NCI-H345 (cell line): ENCODE measurements at regions not wholly inside any gene's neighbourhood (a gene's known extent, or its start where the extent isn't known, plus 50 kb on each side); places are given as distances from the start of the nearest gene placed in this dataset.
"Not testable (repeated sequence)": the region's sequence is repeated elsewhere in the genome, so short reads cannot be mapped to it uniquely, and the experiment has no call there.

Experiments
- DNase-seq: peaks from one replicate; lab custom pipeline; 2025; lab: John Stamatoyannopoulos, UW

DNA sequence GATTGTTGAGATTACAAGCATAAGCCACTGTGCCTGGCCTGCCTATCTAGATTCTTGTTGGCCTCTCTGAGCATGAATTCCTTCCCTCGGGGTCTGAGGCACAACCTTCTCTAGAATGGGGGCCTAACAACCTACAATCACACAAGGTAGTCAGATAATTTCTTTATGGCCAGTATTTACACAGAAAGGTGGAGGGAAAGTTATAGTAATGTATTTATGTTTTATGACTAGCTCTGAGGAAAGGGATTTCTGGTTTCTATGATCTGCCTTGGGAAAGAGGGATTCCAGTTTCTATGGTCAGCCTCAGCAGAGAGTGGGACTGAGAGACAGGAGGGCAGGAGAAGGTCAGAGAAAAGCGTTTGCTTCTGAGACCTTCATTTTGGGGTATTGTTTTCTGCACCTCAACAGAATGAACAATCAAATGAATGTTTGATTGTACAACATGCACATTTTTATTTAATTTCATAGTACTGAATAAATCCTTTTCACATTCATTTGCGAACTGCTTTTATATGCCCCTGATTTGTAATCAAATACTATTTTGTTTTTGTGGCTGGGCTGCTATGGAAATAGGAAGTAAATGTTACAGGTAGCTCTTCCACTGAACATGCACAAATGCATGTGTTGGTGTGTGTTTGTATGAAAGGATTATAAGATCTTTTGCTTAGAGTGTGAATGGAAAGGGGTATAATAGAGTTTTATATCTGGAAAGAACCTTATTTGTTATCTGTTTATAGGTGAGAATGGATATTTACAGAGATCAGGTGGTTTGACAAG, 499.7 kb upstream of the RGS6 start:
- DNase-seq: no peak

DNA sequence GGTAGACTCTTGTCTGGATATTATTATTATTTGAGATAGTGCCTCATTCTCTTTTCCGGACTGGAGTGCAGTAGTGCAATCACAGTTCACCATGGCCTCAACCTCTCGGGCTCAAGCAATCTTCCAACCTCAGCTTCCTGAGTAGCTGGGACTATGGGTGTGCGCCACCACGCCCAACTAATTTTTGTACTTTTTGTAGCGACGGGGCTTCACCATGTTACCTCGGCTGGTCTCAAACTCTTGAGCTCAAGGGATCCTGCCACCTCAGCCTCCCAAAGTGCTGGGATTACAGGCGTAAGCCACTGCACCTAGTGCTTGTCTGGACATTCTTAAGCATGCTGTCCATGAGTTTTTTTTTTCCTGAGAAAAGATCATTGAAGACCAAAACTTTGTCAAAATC, 498.9 kb upstream of the RGS6 start:
- DNase-seq: no peak

DNA sequence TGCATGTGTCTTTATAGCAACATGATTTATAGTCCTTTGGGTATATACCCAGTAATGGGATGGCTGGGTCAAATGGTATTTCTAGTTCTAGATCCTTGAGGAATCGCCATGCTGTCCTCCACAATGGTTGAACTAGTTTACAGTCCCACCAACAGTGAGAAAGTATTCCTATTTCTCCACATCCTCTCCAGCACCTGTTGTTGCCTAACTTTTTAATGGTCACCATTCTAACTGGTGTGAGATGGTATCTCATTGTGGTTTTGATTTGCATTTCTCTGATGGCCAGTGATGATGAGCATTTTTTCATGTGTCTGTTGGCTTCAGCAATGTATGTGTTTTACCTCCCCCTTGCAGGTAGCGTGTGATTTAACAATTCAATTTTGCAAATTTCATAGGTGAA, 496.6 kb upstream of the RGS6 start:
- DNase-seq: not testable (repeated sequence)

DNA sequence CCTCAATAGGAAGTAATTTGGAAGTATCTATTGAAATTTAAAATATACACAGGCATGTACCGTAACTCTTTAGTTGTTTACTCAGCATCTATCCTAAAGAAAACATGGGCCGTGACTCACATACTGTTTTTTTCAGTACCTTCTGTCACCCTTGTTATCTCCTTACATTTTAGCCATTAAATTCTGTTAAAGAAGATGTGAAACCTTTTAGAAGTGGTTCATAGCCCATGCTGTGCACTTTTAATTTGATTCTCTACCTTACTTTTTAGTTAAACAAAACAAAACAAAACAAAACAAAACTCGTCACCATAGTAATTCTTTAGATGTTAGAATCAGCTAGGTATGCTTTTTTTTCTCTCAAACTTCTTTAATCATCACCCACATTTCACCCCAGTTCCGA, 494.4 kb upstream of the RGS6 start:
- DNase-seq: peak; percentile 6

GRCh38 chr14:71438684-71439083, 493.5 kb upstream of the RGS6 start:
- DNase-seq: peak; percentile 11

DNA sequence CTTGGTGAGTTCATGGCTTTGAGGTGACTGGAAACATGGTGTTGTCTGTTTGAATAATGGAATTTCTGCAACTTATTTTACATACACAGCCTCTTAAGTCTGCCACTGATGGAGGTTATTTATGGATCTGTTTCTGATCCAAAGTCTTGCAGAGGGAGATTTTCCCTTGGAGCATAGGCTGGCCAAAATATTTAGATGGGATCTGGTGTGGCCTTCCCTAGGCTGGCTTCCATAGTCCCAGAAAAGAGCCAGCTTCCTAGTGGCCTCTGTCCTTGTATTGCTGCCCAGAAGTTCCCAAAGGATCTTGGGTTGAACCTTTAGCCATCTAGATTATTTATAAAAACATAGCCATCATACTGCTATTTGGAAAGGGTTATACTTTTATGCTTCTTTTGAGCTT, 491.1 kb upstream of the RGS6 start:
- DNase-seq: no peak

DNA sequence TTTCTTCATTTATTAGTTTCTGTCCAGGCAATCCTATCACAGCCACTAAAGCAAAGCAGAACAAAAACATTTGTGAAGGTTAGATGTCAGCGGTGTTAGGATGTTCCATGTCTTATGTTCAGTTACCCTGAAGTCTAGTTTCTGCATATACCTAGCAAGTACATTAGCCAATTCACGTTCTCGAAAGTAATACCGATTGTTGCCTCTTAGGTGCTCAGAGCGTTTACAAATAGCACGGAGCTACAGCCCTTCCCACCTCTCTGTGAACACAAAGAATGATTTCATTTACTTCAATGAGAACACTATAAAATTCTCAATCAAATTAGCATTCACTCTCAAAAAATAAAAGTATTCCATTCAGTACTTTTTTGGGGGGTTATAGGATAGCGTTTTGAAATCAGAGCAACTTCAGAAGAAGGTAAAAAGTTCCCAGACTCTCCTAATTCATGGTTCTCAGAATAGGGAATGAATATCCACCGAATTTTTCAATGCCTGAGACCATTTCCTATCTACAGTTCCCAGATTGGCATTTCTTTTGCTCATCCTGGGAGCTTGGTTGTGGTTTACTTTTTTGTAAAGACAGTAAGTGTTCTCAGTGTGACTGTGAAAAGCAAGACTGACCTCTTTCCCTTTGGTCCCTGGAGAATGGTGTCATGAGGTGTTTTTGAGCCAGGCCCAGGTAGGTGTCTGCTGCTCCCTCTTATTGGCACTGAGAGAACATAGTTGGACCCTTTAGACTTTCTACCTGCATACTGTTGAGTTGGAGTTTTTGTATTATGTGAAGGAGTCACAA, 488.0 kb upstream of the RGS6 start:
- DNase-seq: no peak

DNA sequence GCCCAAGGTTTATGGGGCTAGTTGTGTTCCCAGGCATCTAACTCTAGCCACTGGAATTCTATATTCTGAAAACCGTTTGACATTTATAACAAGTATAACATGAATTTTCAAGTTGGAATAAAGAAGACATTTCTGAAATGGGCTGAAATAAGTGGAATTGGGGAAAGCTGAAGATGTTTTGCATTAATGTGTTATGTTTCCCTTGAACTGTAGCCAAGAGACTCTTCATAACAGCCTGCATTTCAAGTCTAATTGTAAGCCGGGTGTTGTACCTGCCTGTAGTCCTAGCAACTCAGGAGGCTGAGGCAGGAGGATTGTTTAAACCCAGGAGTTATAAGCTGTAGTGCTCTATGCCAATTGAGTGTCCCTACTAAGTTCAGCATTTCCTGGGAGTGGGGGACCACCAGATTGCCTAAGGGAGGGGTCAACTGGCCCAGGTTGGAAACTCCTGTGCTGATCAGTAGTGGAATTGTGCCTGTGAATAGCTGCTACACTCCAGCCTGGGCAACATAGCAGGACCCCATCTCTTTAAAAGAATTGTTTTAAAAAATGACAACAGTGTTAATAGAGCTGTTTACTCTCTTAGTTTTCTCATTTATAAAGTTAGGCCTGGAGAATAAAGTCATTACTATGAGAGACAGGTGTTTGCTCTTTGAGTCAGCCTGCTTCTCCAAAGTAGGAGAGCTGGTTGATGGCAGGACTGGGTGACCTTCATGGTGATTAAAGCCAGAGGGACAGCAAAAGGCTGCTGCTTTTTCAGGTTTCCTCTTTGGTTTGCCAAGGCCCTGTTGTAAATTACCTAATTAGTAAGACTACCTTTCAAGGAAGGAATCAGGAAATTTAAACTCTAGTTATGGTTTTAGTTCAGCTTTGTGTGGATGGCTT, 483.6 kb upstream of the RGS6 start:
- DNase-seq: no peak

DNA sequence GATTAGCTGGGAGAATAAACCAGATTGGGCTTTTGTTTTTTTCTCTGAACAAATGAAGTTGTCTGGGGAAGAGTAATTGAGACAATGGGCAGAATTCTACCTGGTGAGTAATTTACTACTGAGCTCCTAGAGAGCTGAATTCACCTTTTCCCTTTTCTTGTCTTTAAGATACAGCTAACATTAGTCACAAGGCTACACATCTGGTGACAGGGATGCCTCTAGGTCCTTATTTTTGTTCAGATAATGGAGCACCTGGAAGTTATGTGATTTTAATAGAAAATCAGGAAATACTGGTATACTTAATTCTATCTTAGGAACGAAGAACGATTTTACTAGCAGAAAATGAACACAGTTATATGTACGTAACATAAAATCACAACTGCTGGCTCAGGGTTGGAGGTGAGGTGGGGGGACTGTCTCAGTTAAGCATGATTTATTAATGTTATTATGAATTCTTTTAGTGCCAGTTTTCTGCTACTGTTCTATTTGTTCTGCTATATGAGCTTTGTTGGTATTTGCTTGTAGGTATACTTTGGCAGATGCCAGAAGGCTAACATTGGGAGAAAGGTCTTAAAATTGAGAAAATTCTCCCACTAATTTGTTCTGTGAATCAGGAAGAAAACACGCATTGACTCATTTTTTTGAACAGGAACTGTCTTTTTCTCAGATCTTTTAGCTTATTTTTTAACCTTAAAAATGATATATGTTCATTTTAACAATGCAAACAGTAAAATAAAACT, 482.7 kb upstream of the RGS6 start:
- DNase-seq: no peak

GRCh38 chr14:71451501-71451900, 480.7 kb upstream of the RGS6 start:
- no peak for DNase-seq

- DNase-seq: no peak
These were observed 479.7 kb upstream of the RGS6 start for GRCh38 chr14:71452539-71452938.

DNA sequence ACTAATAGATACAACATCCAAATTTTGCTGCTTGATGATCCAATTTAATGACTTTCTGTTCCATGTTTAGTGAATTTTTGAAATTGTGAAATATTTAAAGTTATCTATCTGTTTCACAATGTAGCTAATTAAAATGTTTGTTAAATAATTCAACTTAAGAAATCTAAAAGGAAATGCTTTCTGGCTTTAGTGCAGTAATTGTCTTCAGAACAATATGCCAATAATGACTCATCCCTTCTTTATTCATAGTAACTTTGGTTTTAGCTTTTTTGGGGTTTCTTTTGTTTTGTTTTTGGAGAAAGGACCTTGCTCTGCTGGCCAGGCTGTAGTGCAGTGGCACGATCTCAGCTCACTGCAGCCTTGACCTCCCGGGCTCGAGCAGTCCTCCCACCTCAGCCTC, 479.2 kb upstream of the RGS6 start:
- no peak for DNase-seq

- DNase-seq: no peak
These were observed 478.2 kb upstream of the RGS6 start for GRCh38 chr14:71454010-71454409.

- DNase-seq: no peak
These were observed 477.5 kb upstream of the RGS6 start for GRCh38 chr14:71454513-71455332.

DNA sequence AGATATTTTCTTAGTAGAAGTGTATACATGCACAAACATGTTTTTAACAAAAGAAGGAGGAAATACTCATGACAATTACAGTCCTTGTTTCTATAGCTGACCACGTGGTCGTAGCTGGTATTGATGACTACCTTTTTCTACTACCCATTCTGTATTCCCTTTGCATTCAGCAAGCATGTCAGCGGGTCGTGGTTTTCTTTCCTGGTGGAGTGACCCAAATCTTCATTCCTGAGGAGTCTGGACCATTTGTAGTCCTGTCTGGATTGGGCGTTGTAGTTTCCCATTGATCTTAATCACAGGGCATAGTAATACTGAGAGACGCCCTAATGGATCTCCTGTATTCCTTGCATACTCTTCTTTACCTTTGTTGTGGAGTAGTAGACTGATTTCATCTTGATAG, 472.1 kb upstream of the RGS6 start:
- DNase-seq: no peak

DNA sequence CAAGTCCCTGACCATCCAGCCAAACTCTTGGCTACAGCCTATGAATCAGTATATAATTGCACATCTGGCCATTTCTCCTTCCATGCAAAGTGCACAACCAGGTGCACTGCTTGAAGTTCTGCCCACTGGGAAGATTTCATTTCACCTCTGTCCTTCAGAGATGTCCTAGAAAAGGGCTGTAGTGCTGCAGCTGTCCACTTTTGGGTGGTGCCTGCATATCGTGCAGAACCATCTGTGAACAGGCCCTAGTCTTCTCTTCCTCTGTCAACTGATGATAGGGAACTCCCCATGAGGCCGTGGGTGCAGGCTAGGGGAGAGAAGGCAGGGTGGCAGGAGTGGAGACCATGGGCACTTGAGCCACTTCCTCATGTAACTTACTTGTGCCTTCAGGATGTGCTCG, 470.6 kb upstream of the RGS6 start:
- not testable (repeated sequence) for DNase-seq

- no peak for DNase-seq
These were observed 468.4 kb upstream of the RGS6 start for GRCh38 chr14:71463807-71464206.

DNA sequence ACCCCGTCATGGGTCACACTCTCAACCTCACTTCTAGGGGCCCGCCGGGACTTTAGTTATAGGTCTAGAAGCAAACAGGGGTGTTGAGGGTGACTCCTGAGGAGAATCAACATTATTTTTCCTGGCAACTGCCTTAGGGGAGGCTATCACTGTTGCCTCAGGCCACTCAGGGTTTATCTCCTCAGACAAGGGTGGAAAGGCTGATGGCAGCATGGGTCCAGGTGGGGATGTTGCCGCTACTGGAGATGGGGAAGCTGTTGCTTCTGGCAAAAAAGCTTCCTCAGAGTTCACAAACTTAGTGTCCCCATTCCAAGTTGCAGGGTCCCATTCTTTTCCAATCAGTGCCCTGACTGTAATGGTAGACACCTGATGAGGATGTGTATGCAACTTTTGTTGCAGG, 467.4 kb upstream of the RGS6 start:
- no peak for DNase-seq

GRCh38 chr14:71465316-71465715, 466.9 kb upstream of the RGS6 start:
- DNase-seq: no peak

- DNase-seq: no peak
These were observed 466.0 kb upstream of the RGS6 start for GRCh38 chr14:71466251-71466650.

DNA sequence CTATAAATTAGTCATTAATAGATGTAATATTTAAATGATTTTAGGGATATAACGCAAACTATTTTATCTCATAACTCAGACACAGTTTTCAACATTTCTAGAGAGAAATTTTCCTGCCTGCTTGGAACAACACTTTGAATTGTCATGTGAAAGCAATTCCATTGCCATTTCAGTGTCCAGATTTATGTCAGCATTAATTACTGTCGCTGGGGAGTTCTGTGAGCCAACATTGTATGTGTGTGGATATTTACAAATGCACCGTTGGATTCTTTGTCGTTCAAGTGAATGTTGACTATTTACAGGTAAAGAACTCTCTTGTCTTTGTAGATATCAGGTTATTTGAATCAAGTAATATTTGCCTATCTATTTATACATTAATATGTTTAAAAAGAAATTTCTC, 465.3 kb upstream of the RGS6 start:
- no peak for DNase-seq
